GM12873 (cell line): ENCODE measurements at regions not wholly inside any gene's neighbourhood (a gene's known extent, or its start where the extent isn't known, plus 50 kb on each side); places are given as distances from the start of the nearest gene placed in this dataset.

Source experiments
- CTCF ChIP-seq: IDR thresholded peaks from 2 replicates; pipeline ENCODE4 v1.5.1; 2012; ENCODE audit warnings: low read depth, mild to moderate bottlenecking, moderate library complexity, low read length, control low read depth; ENCODE audit not compliant: insufficient read depth; ENCODE audit errors: missing control alignments

- no peak for TF ChIP-seq CTCF
Observed at GRCh38 chr6:91633374-91634111, 1046.7 kb upstream of the MAP3K7 start.

- TF ChIP-seq CTCF, result no peak
Observed at GRCh38 chr6:91632308-91632707, 1045.4 kb upstream of the MAP3K7 start.

- TF ChIP-seq CTCF, result no peak
Observed at GRCh38 chr6:91631227-91631626, 1044.4 kb upstream of the MAP3K7 start.

- TF ChIP-seq CTCF, result no peak
Observed at GRCh38 chr6:91626911-91627310, 1040.0 kb upstream of the MAP3K7 start.

DNA sequence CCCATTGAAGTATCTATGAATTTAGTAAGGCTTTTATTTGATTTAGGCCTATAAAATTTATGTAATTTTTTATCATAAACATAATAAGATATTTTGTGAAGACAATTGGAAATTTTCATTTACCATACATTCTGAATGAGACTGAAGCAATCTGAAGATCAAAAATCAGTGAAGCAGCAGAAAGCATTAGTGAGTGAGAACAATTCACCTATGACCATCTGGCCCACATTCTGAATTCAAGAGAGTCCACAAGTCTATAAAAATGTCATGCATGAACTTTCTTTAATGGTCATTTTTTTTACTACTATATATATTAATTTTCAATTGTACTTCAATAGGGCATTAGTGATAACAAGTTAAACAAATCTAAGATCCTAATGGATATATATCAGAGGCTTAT, 1026.6 kb upstream of the MAP3K7 start:
- TF ChIP-seq CTCF, result no peak

- no peak for TF ChIP-seq CTCF
Observed at GRCh38 chr6:91611190-91611589, 1024.3 kb upstream of the MAP3K7 start.

DNA sequence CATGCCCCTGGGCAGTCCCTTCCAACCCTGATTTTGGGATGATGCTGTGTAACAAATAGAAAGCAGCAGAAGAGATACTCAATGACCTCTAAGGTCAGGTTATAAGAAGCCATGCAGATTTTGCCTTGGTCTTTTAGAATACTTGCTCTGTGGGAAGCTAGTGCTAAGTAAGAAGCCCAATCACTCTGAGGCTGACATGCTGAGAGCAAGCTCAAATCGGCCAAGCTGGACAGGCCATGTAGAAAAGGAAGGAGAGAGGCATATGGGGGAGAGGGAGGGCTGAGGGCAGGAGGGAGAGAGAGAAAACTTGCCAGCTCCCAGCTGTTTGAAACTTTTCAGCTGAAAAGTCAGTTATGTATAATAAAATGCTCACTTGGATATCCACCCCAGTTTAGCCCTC, 1021.6 kb upstream of the MAP3K7 start:
- TF ChIP-seq CTCF, result no peak
